ENCODE measurements at regions not wholly inside any gene's neighbourhood (a gene's known extent, or its start where the extent isn't known, plus 50 kb on each side); places are given as distances from the start of the nearest gene placed in this dataset.

- Histone ChIP-seq H3K9me1 (replicated peaks; ENCODE audit: control insufficient read depth, extremely low read depth, insufficient read depth, low read length) (no peaks in the 10 kb centered on the region), H2AFZ (ENCODE audit: low read depth, low read length) (no peak overlapping the region), H3K9ac (replicated peaks; ENCODE audit: extremely low read depth, insufficient read depth, low read length) (no peak overlapping the region), H3K36me3 (ENCODE audit: control insufficient read depth in 2 of 2, extremely low read depth in 1 of 2, insufficient read depth in 2 of 2, low read length in 2 of 2) (no peaks in the 10 kb centered on the region), H3K4me3 (replicated peaks in 1 of 3; ENCODE audit: insufficient read depth in 1 of 3, low read depth in 1 of 3, low read length in 3 of 3) (no peak overlapping the region), H3K79me2 (ENCODE audit: control insufficient read depth, insufficient read depth, low read length) (no peaks in the 10 kb centered on the region), H3K4me2 (ENCODE audit: insufficient read depth, low read length) (no peak overlapping the region), H4K20me1 (replicated peaks; ENCODE audit: control insufficient read depth, extremely low read depth, insufficient read depth, low read length) (no peaks in the 10 kb centered on the region), H3K27ac (ENCODE audit: insufficient read depth, low read depth, low read length) (no peak overlapping the region), H3K4me1 (ENCODE audit: control insufficient read depth, extremely low read depth, insufficient read depth, low read length) (no peaks in the 10 kb centered on the region), H3K27me3 (ENCODE audit: control insufficient read depth in 2 of 2, insufficient read depth in 2 of 2, low read length in 2 of 2) (no peaks in the 10 kb centered on the region), H3K9me3 (replicated peaks; ENCODE audit: control insufficient read depth, insufficient read depth, low read length) (no peaks in the 10 kb centered on the region)
- no peak for FAIRE-seq
- no peak for DNase-seq (ENCODE audit: low read depth, low spot score)
- intact Hi-C loops (cut with micrococcal nuclease) (loop anchor here (10.0 kb wide), 1 partner anchor 56 kb away; no protein-coding TSS in a partner anchor), dilution Hi-C loops (cut with MboI; ENCODE audit: extremely low pct_ligation_motif_present, low sequenced_read_pairs) (no loop called here)
- POLR2A ChIA-PET, result no interaction called here
- TF ChIP-seq POLR2A (IDR thresholded peaks at IDR 0.05; ENCODE audit: low read depth, low read length), result no peak
- no peak for TF ChIP-seq JUN (IDR thresholded peaks at IDR 0.05; ENCODE audit: borderline replicate concordance, insufficient read depth, insufficient read length, low read depth)
- TF ChIP-seq POLR2AphosphoS5 (IDR thresholded peaks at IDR 0.05; ENCODE audit: insufficient read depth, low read depth, low read length), result no peak
- no peak for TF ChIP-seq MAX (IDR thresholded peaks at IDR 0.05; ENCODE audit: insufficient read depth, insufficient read length)
- TF ChIP-seq FOS (IDR thresholded peaks at IDR 0.05; ENCODE audit: borderline replicate concordance, insufficient read depth, low read length), result no peak
- no peak for TF ChIP-seq MYC (IDR thresholded peaks at IDR 0.05; ENCODE audit: low read depth, low read length)
- CTCF ChIA-PET, result interaction anchor here (2.4 kb wide), 1 partner anchor 13 kb away, joined by 7 read pairs; no protein-coding TSS in a partner anchor
- no TSS peak for BruUV-seq (replicated peaks)
These were observed 528.0 kb downstream of the DACH1 start for GRCh38 chr13:71339005-71339404.

DNA sequence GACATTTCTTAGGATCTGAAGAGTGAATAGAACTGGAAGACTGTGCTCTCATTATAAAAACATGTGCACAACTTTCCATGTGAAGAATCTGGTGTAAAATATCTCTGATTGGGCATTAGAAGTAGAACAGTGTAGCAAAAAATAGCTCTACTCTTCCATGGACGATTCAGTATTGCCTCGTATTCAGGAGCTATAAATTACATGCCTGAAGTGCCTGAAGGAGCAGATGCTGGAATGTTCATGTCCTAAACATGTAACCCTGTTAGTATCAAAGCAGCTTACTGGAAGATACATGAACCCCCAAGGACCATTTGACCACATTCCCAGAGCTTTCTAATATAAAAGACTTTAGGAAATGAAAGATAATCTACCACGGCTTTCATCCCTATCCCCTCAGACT, 528.9 kb downstream of the DACH1 start:
- no TSS peak for BruUV-seq (replicated peaks)
- POLR2A ChIA-PET, result no interaction called here

More for the DNA sequence above, 528.9 kb downstream of the DACH1 start:
- intact Hi-C loops (cut with micrococcal nuclease) (loop anchor here (10.0 kb wide), 1 partner anchor 57 kb away; no protein-coding TSS in a partner anchor), dilution Hi-C loops (cut with MboI; ENCODE audit: extremely low pct_ligation_motif_present, low sequenced_read_pairs) (no loop called here)
- Histone ChIP-seq H4K20me1 (replicated peaks; ENCODE audit: control insufficient read depth, extremely low read depth, insufficient read depth, low read length) (no peaks in the 10 kb centered on the region), H3K4me1 (ENCODE audit: control insufficient read depth, extremely low read depth, insufficient read depth, low read length) (no peaks in the 10 kb centered on the region), H3K27me3 (ENCODE audit: control insufficient read depth in 2 of 2, insufficient read depth in 2 of 2, low read length in 2 of 2) (no peaks in the 10 kb centered on the region), H3K9me3 (replicated peaks; ENCODE audit: control insufficient read depth, insufficient read depth, low read length) (no peaks in the 10 kb centered on the region), H3K36me3 (ENCODE audit: control insufficient read depth in 2 of 2, extremely low read depth in 1 of 2, insufficient read depth in 2 of 2, low read length in 2 of 2) (no peaks in the 10 kb centered on the region), H3K9ac (replicated peaks; ENCODE audit: extremely low read depth, insufficient read depth, low read length) (no peak overlapping the region), H2AFZ (ENCODE audit: low read depth, low read length) (peak overlapping the region; percentile 35), H3K27ac (ENCODE audit: insufficient read depth, low read depth, low read length) (no peak overlapping the region), H3K4me3 (replicated peaks in 1 of 3; ENCODE audit: insufficient read depth in 1 of 3, low read depth in 1 of 3, low read length in 3 of 3) (no peak overlapping the region), H3K79me2 (ENCODE audit: control insufficient read depth, insufficient read depth, low read length) (no peaks in the 10 kb centered on the region), H3K9me1 (replicated peaks; ENCODE audit: control insufficient read depth, extremely low read depth, insufficient read depth, low read length) (no peaks in the 10 kb centered on the region), H3K4me2 (ENCODE audit: insufficient read depth, low read length) (no peak overlapping the region)
- DNase-seq (ENCODE audit: low read depth, low spot score), result no peak
- FAIRE-seq, result no peak
- no peak for TF ChIP-seq POLR2AphosphoS5 (IDR thresholded peaks at IDR 0.05; ENCODE audit: insufficient read depth, low read depth, low read length)
- TF ChIP-seq CTCF (IDR thresholded peaks at IDR 0.05; ENCODE audit: extremely low read depth in 1 of 2, insufficient read depth in 1 of 2, low read depth in 1 of 2, low read length in 2 of 2), result no peak
- no peak for TF ChIP-seq JUN (IDR thresholded peaks at IDR 0.05; ENCODE audit: borderline replicate concordance, insufficient read depth, insufficient read length, low read depth)
- no peak for TF ChIP-seq MAX (IDR thresholded peaks at IDR 0.05; ENCODE audit: insufficient read depth, insufficient read length)
- TF ChIP-seq POLR2A (IDR thresholded peaks at IDR 0.05; ENCODE audit: low read depth, low read length), result no peak
- no peak for TF ChIP-seq MYC (IDR thresholded peaks at IDR 0.05; ENCODE audit: low read depth, low read length)
- no peak for TF ChIP-seq GATA2 (IDR thresholded peaks at IDR 0.05; ENCODE audit: insufficient read depth, insufficient read length, low read depth, low read length)
- no peak for TF ChIP-seq EZH2 (IDR thresholded peaks at IDR 0.05; ENCODE audit: borderline replicate concordance, low read depth, low read length, severe bottlenecking)
- CTCF ChIA-PET, result interaction anchor here (1.2 to 2.4 kb wide), 2 partner anchors 12 to 642 kb away, joined by 3 to 7 read pairs; no protein-coding TSS in a partner anchor
